GM23338 (cell line): ENCODE measurements at regions not wholly inside any gene's neighbourhood (a gene's known extent, or its start where the extent isn't known, plus 50 kb on each side); places are given as distances from the start of the nearest gene placed in this dataset.

ENCODE experiments used
- ATAC-seq: fragments of 200-7000 bp; cut with Tn5 transposase; 3 replicates; pipeline ENCODE4 v1.9.1; 2020
- DNase-seq: peaks from one replicate; pipeline ENCODE4 v3.0.0-alpha.2; 2015; ENCODE audit warnings: low spot score
- H2AFZ ChIP-seq: fragments of 200-600 bp; sonication (generic); 2 replicates; pipeline ENCODE4 v1.8.0; 2016; ENCODE audit warnings: antibody characterized with exemption, mild to moderate bottlenecking, moderate library complexity
- H3F3A ChIP-seq: fragments of 200-600 bp; sonication (generic); replicated peaks from 2 replicates; pipeline ENCODE4 v1.8.0; 2017; ENCODE audit warnings: antibody characterized with exemption, mixed run types, low read depth
- H3K27ac ChIP-seq: fragments of 200-600 bp; sonication (generic); 2 replicates; pipeline ENCODE4 v1.6.1; 2016; ENCODE audit warnings: low read depth
- H3K27me3 ChIP-seq: fragments of 200-600 bp; sonication (generic); 2 replicates; pipeline ENCODE4 v1.8.0; 2016; ENCODE audit warnings: mild to moderate bottlenecking, mixed run types, moderate library complexity; ENCODE audit not compliant: insufficient read depth
- H3K36me3 ChIP-seq: fragments of 200-600 bp; sonication (generic); 2 replicates; pipeline ENCODE4 v1.8.0; 2016; ENCODE audit warnings: mild to moderate bottlenecking; ENCODE audit not compliant: insufficient read depth
- H3K4me1 ChIP-seq: fragments of 200-600 bp; sonication (generic); 2 replicates; pipeline ENCODE4 v1.8.0; 2016; ENCODE audit warnings: mild to moderate bottlenecking, moderate library complexity; ENCODE audit not compliant: insufficient read depth
- H3K4me2 ChIP-seq: fragments of 200-600 bp; sonication (generic); 2 replicates; pipeline ENCODE4 v1.7.1; 2017; ENCODE audit warnings: mixed run types
- H3K4me3 ChIP-seq: fragments of 200-600 bp; sonication (generic); 2 replicates; pipeline ENCODE4 v1.6.1; 2016; ENCODE audit warnings: mixed run types
- H3K79me2 ChIP-seq: fragments of 200-600 bp; sonication (generic); replicated peaks from 2 replicates; pipeline ENCODE4 v1.8.0; 2017; ENCODE audit warnings: mild to moderate bottlenecking; ENCODE audit not compliant: insufficient read depth
- H3K9me2 ChIP-seq: fragments of 200-600 bp; sonication (generic); 2 replicates; pipeline ENCODE4 v1.8.0; 2017; ENCODE audit not compliant: insufficient read depth
- H4K20me1 ChIP-seq: fragments of 200-600 bp; sonication (generic); replicated peaks from 2 replicates; pipeline ENCODE4 v1.8.0; 2017; ENCODE audit warnings: mild to moderate bottlenecking; ENCODE audit not compliant: insufficient read depth
- H3K27ac Mint-ChIP-seq: 2 replicates; pipeline ENCODE4 v1.8.0; 2020; ENCODE audit warnings: inconsistent platforms, mild to moderate bottlenecking, moderate library complexity, mixed read lengths
- H3K27me3 Mint-ChIP-seq: 3 replicates; pipeline ENCODE4 v1.8.0; 2022; ENCODE audit warnings: low read depth, mild to moderate bottlenecking, moderate library complexity, mixed read lengths, inconsistent platforms; ENCODE audit not compliant: insufficient read depth, poor library complexity
- H3K36me3 Mint-ChIP-seq: 3 replicates; pipeline ENCODE4 v1.8.0; 2021; ENCODE audit warnings: low read depth, mild to moderate bottlenecking, inconsistent platforms, moderate library complexity, mixed read lengths
- H3K4me1 Mint-ChIP-seq: 3 replicates; pipeline ENCODE4 v1.8.0; 2020; ENCODE audit warnings: mild to moderate bottlenecking, inconsistent platforms, mixed read lengths
- H3K4me3 Mint-ChIP-seq: 3 replicates; pipeline ENCODE4 v1.8.0; 2021; ENCODE audit warnings: moderate library complexity, mild to moderate bottlenecking, inconsistent platforms, mixed read lengths
- H3K9me3 Mint-ChIP-seq: 3 replicates; pipeline ENCODE4 v1.8.0; 2020; ENCODE audit warnings: moderate library complexity, mild to moderate bottlenecking, inconsistent platforms, mixed read lengths
- CREB1 ChIP-seq: fragments of 250-450 bp; sonication (Bioruptor Pico); IDR thresholded peaks from 2 replicates; pipeline ENCODE4 v1.5.0; 2020; ENCODE audit warnings: low read depth, mild to moderate bottlenecking, moderate library complexity
- EZH2 ChIP-seq: fragments of 200-600 bp; sonication (generic); IDR thresholded peaks from one replicate; pipeline ENCODE4 v1.8.0; 2017; ENCODE audit warnings: antibody characterized with exemption, mild to moderate bottlenecking, low read depth; ENCODE audit not compliant: unreplicated experiment
- EZH2phosphoT487 ChIP-seq: fragments of 200-600 bp; sonication (generic); IDR thresholded peaks from one replicate; pipeline ENCODE4 v1.8.1; 2018; ENCODE audit warnings: antibody characterized with exemption; ENCODE audit not compliant: unreplicated experiment
- JUNB ChIP-seq: IDR thresholded peaks from one replicate; pipeline ENCODE4 v1.6.1; 2016; ENCODE audit warnings: antibody characterized with exemption; ENCODE audit not compliant: unreplicated experiment
- NANOG ChIP-seq: IDR thresholded peaks from 2 replicates; pipeline ENCODE4 v1.6.1; 2016; ENCODE audit warnings: antibody characterized with exemption, borderline replicate concordance
- POLR2AphosphoS5 ChIP-seq: IDR thresholded peaks from 2 replicates; pipeline ENCODE4 v1.6.1; 2016; ENCODE audit warnings: antibody characterized with exemption, low read depth
- STAT1 ChIP-seq: IDR thresholded peaks from one replicate; pipeline ENCODE4 v1.6.1; 2016; ENCODE audit warnings: antibody characterized with exemption; ENCODE audit not compliant: unreplicated experiment
- ZNF114 ChIP-seq: fragments of 250-450 bp; sonication (Bioruptor Pico); IDR thresholded peaks from 2 replicates; pipeline ENCODE4 v1.5.0; 2020; ENCODE audit warnings: mild to moderate bottlenecking, moderate library complexity
- ZNF331 ChIP-seq: fragments of 250-450 bp; sonication (Bioruptor Pico); IDR thresholded peaks from 2 replicates; pipeline ENCODE4 v1.5.0; 2020; ENCODE audit warnings: low read depth, mild to moderate bottlenecking, moderate library complexity
- TF ChIP-seq, protein P1 (sequence below), 2 experiments: fragments of 200-600 bp in 1 of 2; sonication (generic) in 1 of 2; conservative IDR thresholded peaks; 2 replicates each; pipeline versions ENCODE4 v1.5.1 to v1.6.1; 2016 to 2017; ENCODE audit warnings: antibody characterized with exemption in 2 of 2, low read depth in 2 of 2, mild to moderate bottlenecking in 2 of 2, moderate library complexity in 1 of 2
- TF ChIP-seq, protein P2 (sequence below): IDR thresholded peaks from 2 replicates; pipeline ENCODE4 v1.6.1; 2016; ENCODE audit warnings: antibody characterized with exemption
- TF ChIP-seq, protein P3 (sequence below): fragments of 250-450 bp; sonication (Bioruptor Pico); IDR thresholded peaks from 2 replicates; pipeline ENCODE4 v1.5.0; 2020; ENCODE audit warnings: mild to moderate bottlenecking, moderate library complexity
- TF ChIP-seq, protein P4 (sequence below): IDR thresholded peaks from one replicate; pipeline ENCODE4 v1.6.1; 2018; ENCODE audit warnings: antibody characterized with exemption; ENCODE audit not compliant: unreplicated experiment

GRCh38 chr13:109431217-109431616, 355.2 kb downstream of the IRS2 start:
- Mint-ChIP-seq H3K27ac (no peak overlapping the region), H3K4me3 (no peak overlapping the region), H3K36me3 (peaks cover 15% of the 10 kb centered on the region), H3K9me3 (peaks cover 44% of the 10 kb centered on the region), H3K27me3 (peaks cover 4% of the 10 kb centered on the region), H3K4me1 (no peaks in the 10 kb centered on the region)
- no peak for DNase-seq
- H3F3A ChIP-seq: no peaks in the 10 kb centered on the region
- TF ChIP-seq POLR2AphosphoS5 (no peak), JUNB (no peak), CREB1 (no peak), NANOG (no peak), EZH2 (no peak), ZNF114 (CRISPR knock-in tag) (no peak), EZH2phosphoT487 (no peak), STAT1 (no peak), ZNF331 (CRISPR knock-in tag) (no peak)
- TF ChIP-seq, protein P1, sequence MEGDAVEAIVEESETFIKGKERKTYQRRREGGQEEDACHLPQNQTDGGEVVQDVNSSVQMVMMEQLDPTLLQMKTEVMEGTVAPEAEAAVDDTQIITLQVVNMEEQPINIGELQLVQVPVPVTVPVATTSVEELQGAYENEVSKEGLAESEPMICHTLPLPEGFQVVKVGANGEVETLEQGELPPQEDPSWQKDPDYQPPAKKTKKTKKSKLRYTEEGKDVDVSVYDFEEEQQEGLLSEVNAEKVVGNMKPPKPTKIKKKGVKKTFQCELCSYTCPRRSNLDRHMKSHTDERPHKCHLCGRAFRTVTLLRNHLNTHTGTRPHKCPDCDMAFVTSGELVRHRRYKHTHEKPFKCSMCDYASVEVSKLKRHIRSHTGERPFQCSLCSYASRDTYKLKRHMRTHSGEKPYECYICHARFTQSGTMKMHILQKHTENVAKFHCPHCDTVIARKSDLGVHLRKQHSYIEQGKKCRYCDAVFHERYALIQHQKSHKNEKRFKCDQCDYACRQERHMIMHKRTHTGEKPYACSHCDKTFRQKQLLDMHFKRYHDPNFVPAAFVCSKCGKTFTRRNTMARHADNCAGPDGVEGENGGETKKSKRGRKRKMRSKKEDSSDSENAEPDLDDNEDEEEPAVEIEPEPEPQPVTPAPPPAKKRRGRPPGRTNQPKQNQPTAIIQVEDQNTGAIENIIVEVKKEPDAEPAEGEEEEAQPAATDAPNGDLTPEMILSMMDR (conservative IDR thresholded peaks at IDR 0.05; ENCODE audit: low read depth in 2 of 2): no peak
- TF ChIP-seq, protein P2, sequence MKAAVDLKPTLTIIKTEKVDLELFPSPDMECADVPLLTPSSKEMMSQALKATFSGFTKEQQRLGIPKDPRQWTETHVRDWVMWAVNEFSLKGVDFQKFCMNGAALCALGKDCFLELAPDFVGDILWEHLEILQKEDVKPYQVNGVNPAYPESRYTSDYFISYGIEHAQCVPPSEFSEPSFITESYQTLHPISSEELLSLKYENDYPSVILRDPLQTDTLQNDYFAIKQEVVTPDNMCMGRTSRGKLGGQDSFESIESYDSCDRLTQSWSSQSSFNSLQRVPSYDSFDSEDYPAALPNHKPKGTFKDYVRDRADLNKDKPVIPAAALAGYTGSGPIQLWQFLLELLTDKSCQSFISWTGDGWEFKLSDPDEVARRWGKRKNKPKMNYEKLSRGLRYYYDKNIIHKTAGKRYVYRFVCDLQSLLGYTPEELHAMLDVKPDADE: no peak
- TF ChIP-seq, protein P3, sequence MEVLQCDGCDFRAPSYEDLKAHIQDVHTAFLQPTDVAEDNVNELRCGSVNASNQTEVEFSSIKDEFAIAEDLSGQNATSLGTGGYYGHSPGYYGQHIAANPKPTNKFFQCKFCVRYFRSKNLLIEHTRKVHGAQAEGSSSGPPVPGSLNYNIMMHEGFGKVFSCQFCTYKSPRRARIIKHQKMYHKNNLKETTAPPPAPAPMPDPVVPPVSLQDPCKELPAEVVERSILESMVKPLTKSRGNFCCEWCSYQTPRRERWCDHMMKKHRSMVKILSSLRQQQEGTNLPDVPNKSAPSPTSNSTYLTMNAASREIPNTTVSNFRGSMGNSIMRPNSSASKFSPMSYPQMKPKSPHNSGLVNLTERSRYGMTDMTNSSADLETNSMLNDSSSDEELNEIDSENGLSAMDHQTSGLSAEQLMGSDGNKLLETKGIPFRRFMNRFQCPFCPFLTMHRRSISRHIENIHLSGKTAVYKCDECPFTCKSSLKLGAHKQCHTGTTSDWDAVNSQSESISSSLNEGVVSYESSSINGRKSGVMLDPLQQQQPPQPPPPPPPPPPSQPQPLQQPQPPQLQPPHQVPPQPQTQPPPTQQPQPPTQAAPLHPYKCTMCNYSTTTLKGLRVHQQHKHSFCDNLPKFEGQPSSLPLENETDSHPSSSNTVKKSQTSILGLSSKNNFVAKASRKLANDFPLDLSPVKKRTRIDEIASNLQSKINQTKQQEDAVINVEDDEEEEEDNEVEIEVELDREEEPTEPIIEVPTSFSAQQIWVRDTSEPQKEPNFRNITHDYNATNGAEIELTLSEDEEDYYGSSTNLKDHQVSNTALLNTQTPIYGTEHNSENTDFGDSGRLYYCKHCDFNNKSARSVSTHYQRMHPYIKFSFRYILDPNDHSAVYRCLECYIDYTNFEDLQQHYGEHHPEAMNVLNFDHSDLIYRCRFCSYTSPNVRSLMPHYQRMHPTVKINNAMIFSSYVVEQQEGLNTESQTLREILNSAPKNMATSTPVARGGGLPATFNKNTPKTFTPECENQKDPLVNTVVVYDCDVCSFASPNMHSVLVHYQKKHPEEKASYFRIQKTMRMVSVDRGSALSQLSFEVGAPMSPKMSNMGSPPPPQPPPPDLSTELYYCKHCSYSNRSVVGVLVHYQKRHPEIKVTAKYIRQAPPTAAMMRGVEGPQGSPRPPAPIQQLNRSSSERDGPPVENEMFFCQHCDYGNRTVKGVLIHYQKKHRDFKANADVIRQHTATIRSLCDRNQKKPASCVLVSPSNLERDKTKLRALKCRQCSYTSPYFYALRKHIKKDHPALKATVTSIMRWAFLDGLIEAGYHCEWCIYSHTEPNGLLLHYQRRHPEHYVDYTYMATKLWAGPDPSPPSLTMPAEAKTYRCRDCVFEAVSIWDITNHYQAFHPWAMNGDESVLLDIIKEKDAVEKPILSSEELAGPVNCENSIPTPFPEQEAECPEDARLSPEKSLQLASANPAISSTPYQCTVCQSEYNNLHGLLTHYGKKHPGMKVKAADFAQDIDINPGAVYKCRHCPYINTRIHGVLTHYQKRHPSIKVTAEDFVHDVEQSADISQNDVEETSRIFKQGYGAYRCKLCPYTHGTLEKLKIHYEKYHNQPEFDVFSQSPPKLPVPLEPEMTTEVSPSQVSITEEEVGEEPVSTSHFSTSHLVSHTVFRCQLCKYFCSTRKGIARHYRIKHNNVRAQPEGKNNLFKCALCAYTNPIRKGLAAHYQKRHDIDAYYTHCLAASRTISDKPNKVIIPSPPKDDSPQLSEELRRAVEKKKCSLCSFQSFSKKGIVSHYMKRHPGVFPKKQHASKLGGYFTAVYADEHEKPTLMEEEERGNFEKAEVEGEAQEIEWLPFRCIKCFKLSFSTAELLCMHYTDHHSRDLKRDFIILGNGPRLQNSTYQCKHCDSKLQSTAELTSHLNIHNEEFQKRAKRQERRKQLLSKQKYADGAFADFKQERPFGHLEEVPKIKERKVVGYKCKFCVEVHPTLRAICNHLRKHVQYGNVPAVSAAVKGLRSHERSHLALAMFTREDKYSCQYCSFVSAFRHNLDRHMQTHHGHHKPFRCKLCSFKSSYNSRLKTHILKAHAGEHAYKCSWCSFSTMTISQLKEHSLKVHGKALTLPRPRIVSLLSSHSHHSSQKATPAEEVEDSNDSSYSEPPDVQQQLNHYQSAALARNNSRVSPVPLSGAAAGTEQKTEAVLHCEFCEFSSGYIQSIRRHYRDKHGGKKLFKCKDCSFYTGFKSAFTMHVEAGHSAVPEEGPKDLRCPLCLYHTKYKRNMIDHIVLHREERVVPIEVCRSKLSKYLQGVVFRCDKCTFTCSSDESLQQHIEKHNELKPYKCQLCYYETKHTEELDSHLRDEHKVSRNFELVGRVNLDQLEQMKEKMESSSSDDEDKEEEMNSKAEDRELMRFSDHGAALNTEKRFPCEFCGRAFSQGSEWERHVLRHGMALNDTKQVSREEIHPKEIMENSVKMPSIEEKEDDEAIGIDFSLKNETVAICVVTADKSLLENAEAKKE (CRISPR knock-in tag): no peak
- TF ChIP-seq, protein P4, sequence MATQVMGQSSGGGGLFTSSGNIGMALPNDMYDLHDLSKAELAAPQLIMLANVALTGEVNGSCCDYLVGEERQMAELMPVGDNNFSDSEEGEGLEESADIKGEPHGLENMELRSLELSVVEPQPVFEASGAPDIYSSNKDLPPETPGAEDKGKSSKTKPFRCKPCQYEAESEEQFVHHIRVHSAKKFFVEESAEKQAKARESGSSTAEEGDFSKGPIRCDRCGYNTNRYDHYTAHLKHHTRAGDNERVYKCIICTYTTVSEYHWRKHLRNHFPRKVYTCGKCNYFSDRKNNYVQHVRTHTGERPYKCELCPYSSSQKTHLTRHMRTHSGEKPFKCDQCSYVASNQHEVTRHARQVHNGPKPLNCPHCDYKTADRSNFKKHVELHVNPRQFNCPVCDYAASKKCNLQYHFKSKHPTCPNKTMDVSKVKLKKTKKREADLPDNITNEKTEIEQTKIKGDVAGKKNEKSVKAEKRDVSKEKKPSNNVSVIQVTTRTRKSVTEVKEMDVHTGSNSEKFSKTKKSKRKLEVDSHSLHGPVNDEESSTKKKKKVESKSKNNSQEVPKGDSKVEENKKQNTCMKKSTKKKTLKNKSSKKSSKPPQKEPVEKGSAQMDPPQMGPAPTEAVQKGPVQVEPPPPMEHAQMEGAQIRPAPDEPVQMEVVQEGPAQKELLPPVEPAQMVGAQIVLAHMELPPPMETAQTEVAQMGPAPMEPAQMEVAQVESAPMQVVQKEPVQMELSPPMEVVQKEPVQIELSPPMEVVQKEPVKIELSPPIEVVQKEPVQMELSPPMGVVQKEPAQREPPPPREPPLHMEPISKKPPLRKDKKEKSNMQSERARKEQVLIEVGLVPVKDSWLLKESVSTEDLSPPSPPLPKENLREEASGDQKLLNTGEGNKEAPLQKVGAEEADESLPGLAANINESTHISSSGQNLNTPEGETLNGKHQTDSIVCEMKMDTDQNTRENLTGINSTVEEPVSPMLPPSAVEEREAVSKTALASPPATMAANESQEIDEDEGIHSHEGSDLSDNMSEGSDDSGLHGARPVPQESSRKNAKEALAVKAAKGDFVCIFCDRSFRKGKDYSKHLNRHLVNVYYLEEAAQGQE: no peak
- no peaks in the 10 kb centered on the region for H3K4me1 ChIP-seq
- no peak overlapping the region for H2AFZ ChIP-seq
- no peaks in the 10 kb centered on the region for H3K27me3 ChIP-seq
- no peak for ATAC-seq
- H3K79me2 ChIP-seq: no peaks in the 10 kb centered on the region
- H3K4me3 ChIP-seq: no peak overlapping the region
- H3K4me2 ChIP-seq: no peak overlapping the region
- no peaks in the 10 kb centered on the region for H4K20me1 ChIP-seq
- H3K36me3 ChIP-seq: no peaks in the 10 kb centered on the region
- H3K9me2 ChIP-seq: peaks cover 6% of the 10 kb centered on the region; the same call in 1 of the 2 replicates
- H3K27ac ChIP-seq: no peak overlapping the region
